DOHH2 (cell line): ENCODE measurements at regions not wholly inside any gene's neighbourhood (a gene's known extent, or its start where the extent isn't known, plus 50 kb on each side); places are given as distances from the start of the nearest gene placed in this dataset.

Source experiments
- EZH2phosphoT487 ChIP-seq: fragments of 200-600 bp; sonication (generic); IDR thresholded peaks from 2 replicates; pipeline ENCODE4 v1.6.1; 2017; ENCODE audit warnings: borderline replicate concordance, mild to moderate bottlenecking, antibody characterized with exemption, low read length, moderate library complexity, mixed read lengths
- TF ChIP-seq, protein P1 (sequence below): fragments of 200-600 bp; sonication (generic); IDR thresholded peaks from one replicate; pipeline ENCODE4 v1.5.1; 2014; ENCODE audit warnings: antibody characterized with exemption, mild to moderate bottlenecking, low read depth, low read length; ENCODE audit not compliant: poor library complexity, severe bottlenecking

DNA sequence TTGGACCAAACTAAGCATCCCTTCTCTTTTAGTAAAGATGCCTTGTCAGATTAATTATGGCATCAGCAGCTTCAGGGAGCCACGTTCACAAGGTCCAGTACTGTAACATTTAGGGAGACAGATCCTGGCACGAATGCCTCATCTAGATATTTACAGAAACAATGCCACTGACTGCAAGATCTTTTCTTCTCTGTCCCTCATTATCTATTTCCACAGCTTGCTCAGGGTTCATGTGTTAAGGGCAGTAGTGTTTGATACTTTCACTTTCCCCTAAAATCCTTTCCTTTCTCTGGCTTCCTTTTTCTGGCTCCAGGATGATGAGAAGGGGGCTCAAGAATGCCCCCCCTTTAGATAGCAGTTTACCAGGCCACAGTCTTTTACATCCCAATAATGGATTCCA, 393.9 kb downstream of the BCL11A start:
- TF ChIP-seq, protein P1, sequence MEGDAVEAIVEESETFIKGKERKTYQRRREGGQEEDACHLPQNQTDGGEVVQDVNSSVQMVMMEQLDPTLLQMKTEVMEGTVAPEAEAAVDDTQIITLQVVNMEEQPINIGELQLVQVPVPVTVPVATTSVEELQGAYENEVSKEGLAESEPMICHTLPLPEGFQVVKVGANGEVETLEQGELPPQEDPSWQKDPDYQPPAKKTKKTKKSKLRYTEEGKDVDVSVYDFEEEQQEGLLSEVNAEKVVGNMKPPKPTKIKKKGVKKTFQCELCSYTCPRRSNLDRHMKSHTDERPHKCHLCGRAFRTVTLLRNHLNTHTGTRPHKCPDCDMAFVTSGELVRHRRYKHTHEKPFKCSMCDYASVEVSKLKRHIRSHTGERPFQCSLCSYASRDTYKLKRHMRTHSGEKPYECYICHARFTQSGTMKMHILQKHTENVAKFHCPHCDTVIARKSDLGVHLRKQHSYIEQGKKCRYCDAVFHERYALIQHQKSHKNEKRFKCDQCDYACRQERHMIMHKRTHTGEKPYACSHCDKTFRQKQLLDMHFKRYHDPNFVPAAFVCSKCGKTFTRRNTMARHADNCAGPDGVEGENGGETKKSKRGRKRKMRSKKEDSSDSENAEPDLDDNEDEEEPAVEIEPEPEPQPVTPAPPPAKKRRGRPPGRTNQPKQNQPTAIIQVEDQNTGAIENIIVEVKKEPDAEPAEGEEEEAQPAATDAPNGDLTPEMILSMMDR = no peak
- TF ChIP-seq EZH2phosphoT487 = no peak
